ENCODE measurements at regions not wholly inside any gene's neighbourhood (a gene's known extent, or its start where the extent isn't known, plus 50 kb on each side); places are given as distances from the start of the nearest gene placed in this dataset.

GRCh38 chr1:79741720-79742421, 735.3 kb upstream of the ADGRL4 start:
- TF ChIP-seq, protein P1, sequence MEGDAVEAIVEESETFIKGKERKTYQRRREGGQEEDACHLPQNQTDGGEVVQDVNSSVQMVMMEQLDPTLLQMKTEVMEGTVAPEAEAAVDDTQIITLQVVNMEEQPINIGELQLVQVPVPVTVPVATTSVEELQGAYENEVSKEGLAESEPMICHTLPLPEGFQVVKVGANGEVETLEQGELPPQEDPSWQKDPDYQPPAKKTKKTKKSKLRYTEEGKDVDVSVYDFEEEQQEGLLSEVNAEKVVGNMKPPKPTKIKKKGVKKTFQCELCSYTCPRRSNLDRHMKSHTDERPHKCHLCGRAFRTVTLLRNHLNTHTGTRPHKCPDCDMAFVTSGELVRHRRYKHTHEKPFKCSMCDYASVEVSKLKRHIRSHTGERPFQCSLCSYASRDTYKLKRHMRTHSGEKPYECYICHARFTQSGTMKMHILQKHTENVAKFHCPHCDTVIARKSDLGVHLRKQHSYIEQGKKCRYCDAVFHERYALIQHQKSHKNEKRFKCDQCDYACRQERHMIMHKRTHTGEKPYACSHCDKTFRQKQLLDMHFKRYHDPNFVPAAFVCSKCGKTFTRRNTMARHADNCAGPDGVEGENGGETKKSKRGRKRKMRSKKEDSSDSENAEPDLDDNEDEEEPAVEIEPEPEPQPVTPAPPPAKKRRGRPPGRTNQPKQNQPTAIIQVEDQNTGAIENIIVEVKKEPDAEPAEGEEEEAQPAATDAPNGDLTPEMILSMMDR (IDR thresholded peaks at IDR 0.05; ENCODE audit: control extremely low read depth, extremely low read depth) = no peak
- ATAC-seq (ENCODE audit: insufficient read depth, low FRiP score) (no peak), DNase-seq (no peak)
- H3K27ac ChIP-seq (ENCODE audit: low read depth in 1 of 2, low read length in 1 of 2) = no peak overlapping the region
- H3K4me3 ChIP-seq = no peak overlapping the region
- peaks cover 0 to 3% (median 0%) of the 10 kb centered on the region in 4 donors for H3K9me3 ChIP-seq (ENCODE audit: control insufficient read depth in 4 of 4, insufficient read depth in 3 of 4, low read length in 3 of 4)
- 84% methylated on average over 3 of the region's 3 CpGs for WGBS, 2 donors
- H3K27me3 ChIP-seq (ENCODE audit: control insufficient read depth in 3 of 3, insufficient read depth in 3 of 3, low read length in 2 of 3) = no peaks in the 10 kb centered on the region
- H3K9ac ChIP-seq (ENCODE audit: insufficient read depth in 1 of 2, low read length in 2 of 2) = no peak overlapping the region
- H3K4me1 ChIP-seq (ENCODE audit: control insufficient read depth in 5 of 5, insufficient read depth in 5 of 5, low read length in 5 of 5) = no peaks in the 10 kb centered on the region
- no peaks in the 10 kb centered on the region for H3K36me3 ChIP-seq (ENCODE audit: control insufficient read depth in 4 of 4, insufficient read depth in 4 of 4, low read length in 4 of 4)

DNA sequence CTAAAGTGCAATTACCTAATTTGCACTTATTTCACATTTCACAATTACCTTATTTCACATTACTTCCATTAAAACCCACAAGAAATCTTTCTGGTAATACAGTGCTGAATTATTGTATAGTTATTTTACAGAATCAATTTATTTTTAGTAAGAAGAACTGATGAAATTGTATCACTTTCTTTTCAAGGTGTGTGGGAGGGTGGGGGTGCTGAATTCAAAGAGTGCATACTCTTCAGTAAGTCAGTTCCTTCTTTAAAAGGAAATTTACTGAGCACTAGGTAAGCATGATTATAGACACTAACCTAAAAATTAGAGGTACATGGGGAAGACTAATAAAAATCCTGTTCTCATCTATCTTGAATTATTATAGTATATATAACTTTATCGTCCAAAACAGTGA, 731.6 kb upstream of the ADGRL4 start:
- no peak for ATAC-seq (ENCODE audit: insufficient read depth, low FRiP score)

DNA sequence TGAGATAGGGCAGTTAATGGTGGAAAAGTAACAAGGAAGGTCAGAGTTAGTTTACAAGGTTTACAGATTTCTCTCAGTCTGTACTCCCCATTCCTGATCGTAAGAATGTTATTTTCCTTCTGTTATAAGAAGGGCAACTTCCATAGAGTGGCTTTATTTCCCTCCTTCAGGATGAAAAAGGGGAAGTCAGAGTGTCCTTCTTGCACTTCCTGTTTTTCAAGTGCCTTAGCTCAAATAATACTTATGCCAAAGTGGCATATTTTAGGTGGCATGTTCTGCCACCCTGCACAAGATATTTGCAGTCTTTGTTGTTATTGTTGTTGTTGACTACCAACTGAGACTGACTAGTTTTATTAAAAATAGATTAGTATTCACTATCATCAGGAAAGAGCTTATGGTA, 730.7 kb upstream of the ADGRL4 start:
- ATAC-seq (ENCODE audit: insufficient read depth, low FRiP score) (no peak), DNase-seq (no peak)
- no peaks in the 10 kb centered on the region for H3K27me3 ChIP-seq (ENCODE audit: control insufficient read depth in 3 of 3, insufficient read depth in 3 of 3, low read length in 2 of 3)
- no peaks in the 10 kb centered on the region for H3K36me3 ChIP-seq (ENCODE audit: control insufficient read depth in 4 of 4, insufficient read depth in 4 of 4, low read length in 4 of 4)
- TF ChIP-seq, protein P1 (IDR thresholded peaks at IDR 0.05; ENCODE audit: control extremely low read depth, extremely low read depth) = no peak
- peaks cover 0 to 3% (median 0%) of the 10 kb centered on the region in 4 donors for H3K9me3 ChIP-seq (ENCODE audit: control insufficient read depth in 4 of 4, insufficient read depth in 3 of 4, low read length in 3 of 4)
- H3K4me1 ChIP-seq (ENCODE audit: control insufficient read depth in 5 of 5, insufficient read depth in 5 of 5, low read length in 5 of 5) = no peaks in the 10 kb centered on the region
- no peak overlapping the region for H3K27ac ChIP-seq (ENCODE audit: low read depth in 1 of 2, low read length in 1 of 2)
- no peak overlapping the region for H3K9ac ChIP-seq (ENCODE audit: insufficient read depth in 1 of 2, low read length in 2 of 2)
- 65 to 89% methylated on average over 1 of the region's 1 CpG for WGBS, 2 donors
- no peak overlapping the region for H3K4me3 ChIP-seq

More for the DNA sequence above, 731.6 kb upstream of the ADGRL4 start:
- 94 to 98% methylated on average over 1 of the region's 1 CpG for WGBS, 2 donors
- no peak overlapping the region for H3K4me3 ChIP-seq
- no peak overlapping the region for H3K27ac ChIP-seq (ENCODE audit: low read depth in 1 of 2, low read length in 1 of 2)
- H3K9me3 ChIP-seq (ENCODE audit: control insufficient read depth in 4 of 4, insufficient read depth in 3 of 4, low read length in 3 of 4) = peaks cover 0 to 3% (median 0%) of the 10 kb centered on the region in 4 donors
- no peak overlapping the region for H3K9ac ChIP-seq (ENCODE audit: insufficient read depth in 1 of 2, low read length in 2 of 2)
- H3K27me3 ChIP-seq (ENCODE audit: control insufficient read depth in 3 of 3, insufficient read depth in 3 of 3, low read length in 2 of 3) = no peaks in the 10 kb centered on the region
- no peak for DNase-seq
- no peaks in the 10 kb centered on the region for H3K4me1 ChIP-seq (ENCODE audit: control insufficient read depth in 5 of 5, insufficient read depth in 5 of 5, low read length in 5 of 5)
- H3K36me3 ChIP-seq (ENCODE audit: control insufficient read depth in 4 of 4, insufficient read depth in 4 of 4, low read length in 4 of 4) = no peaks in the 10 kb centered on the region
- TF ChIP-seq, protein P1 (IDR thresholded peaks at IDR 0.05; ENCODE audit: control extremely low read depth, extremely low read depth) = no peak

DNA sequence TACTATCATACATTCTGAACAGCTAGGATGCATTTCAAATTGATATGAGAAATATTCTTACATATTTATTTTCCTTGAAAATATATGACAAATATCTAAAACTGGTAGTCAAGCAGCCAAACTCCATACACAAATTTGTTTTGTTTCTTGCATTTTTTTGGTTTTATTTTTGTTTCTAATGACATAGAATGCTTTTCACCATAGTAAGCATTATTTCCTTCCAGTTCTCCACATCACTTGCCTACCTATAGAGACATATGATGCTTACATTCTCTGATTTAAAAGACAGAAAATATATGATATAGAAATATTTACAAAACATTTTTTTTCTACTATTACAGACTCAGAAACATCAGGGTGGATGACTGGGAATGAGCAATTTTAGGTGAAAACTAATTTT, 726.4 kb upstream of the ADGRL4 start:
- H3K9me3 ChIP-seq (ENCODE audit: control insufficient read depth in 4 of 4, insufficient read depth in 3 of 4, low read length in 3 of 4) = peaks cover 0 to 3% (median 0%) of the 10 kb centered on the region in 4 donors
- H3K4me3 ChIP-seq = no peak overlapping the region
- ATAC-seq (ENCODE audit: insufficient read depth, low FRiP score) (no peak), DNase-seq (no peak)
- no peaks in the 10 kb centered on the region for H3K27me3 ChIP-seq (ENCODE audit: control insufficient read depth in 3 of 3, insufficient read depth in 3 of 3, low read length in 2 of 3)
- no peak overlapping the region for H3K27ac ChIP-seq (ENCODE audit: low read depth in 1 of 2, low read length in 1 of 2)
- TF ChIP-seq, protein P1 (IDR thresholded peaks at IDR 0.05; ENCODE audit: control extremely low read depth, extremely low read depth) = no peak
- H3K36me3 ChIP-seq (ENCODE audit: control insufficient read depth in 4 of 4, insufficient read depth in 4 of 4, low read length in 4 of 4) = no peaks in the 10 kb centered on the region
- no peaks in the 10 kb centered on the region for H3K4me1 ChIP-seq (ENCODE audit: control insufficient read depth in 5 of 5, insufficient read depth in 5 of 5, low read length in 5 of 5)
- no peak overlapping the region for H3K9ac ChIP-seq (ENCODE audit: insufficient read depth in 1 of 2, low read length in 2 of 2)

Measured in lung (tissue), 11 donors.